ENCODE measurements at regions not wholly inside any gene's neighbourhood (a gene's known extent, or its start where the extent isn't known, plus 50 kb on each side); places are given as distances from the start of the nearest gene placed in this dataset.

- H3K9me2 ChIP-seq (ENCODE audit: insufficient read depth), result no peaks in the 10 kb centered on the region
- intact Hi-C loops (cut with micrococcal nuclease), result no loop called here
- no peak overlapping the region for H3K4me3 ChIP-seq (replicated peaks in 1 of 2; ENCODE audit: low read depth in 1 of 2, low read length in 2 of 2)
- ATAC-seq, result no peak
- H3K27ac ChIP-seq (ENCODE audit: low read depth, low read length), result no peak overlapping the region
- no peak for TF ChIP-seq EZH2 (IDR thresholded peaks at IDR 0.05)
- TF ChIP-seq JUND (IDR thresholded peaks at IDR 0.05), result no peak
- TF ChIP-seq SRF (IDR thresholded peaks at IDR 0.05; ENCODE audit: low read depth), result no peak
- TF ChIP-seq CTCF (IDR thresholded peaks at IDR 0.05 in 2 of 3, conservative IDR thresholded peaks at IDR 0.05 in 1 of 3; ENCODE audit: borderline replicate concordance in 1 of 3, insufficient read depth in 1 of 3, low read depth in 2 of 3, low read length in 2 of 3), result no peak
- no peak for TF ChIP-seq ATF3 (IDR thresholded peaks at IDR 0.05)
- no peak for TF ChIP-seq EZH2phosphoT487 (IDR thresholded peaks at IDR 0.05; ENCODE audit: borderline replicate concordance)
- no peak for TF ChIP-seq ZNF274 (IDR thresholded peaks at IDR 0.05; ENCODE audit: low read depth, low read length)
- no peak for TF ChIP-seq FOSL1 (IDR thresholded peaks at IDR 0.05; ENCODE audit: low read depth)
- TF ChIP-seq POLR2A (IDR thresholded peaks at IDR 0.05; ENCODE audit: borderline replicate concordance, extremely low read depth, insufficient read depth, insufficient read length), result no peak
- no peak for TF ChIP-seq SP1 (IDR thresholded peaks at IDR 0.05; ENCODE audit: low read depth)
- no peak for TF ChIP-seq YY1 (IDR thresholded peaks at IDR 0.05; ENCODE audit: extremely low read depth, insufficient replicate concordance, low read depth, low read length)
- no peak for TF ChIP-seq CEBPB (IDR thresholded peaks at IDR 0.05; ENCODE audit: low read depth)
- no peak for TF ChIP-seq CBX3 (IDR thresholded peaks at IDR 0.05; ENCODE audit: low read depth)
- TF ChIP-seq REST (IDR thresholded peaks at IDR 0.05; ENCODE audit: low read depth), result no peak
- TF ChIP-seq ZFX (IDR thresholded peaks at IDR 0.05), result no peak
- no peak for TF ChIP-seq POLR2AphosphoS5 (IDR thresholded peaks at IDR 0.05; ENCODE audit: low read depth, low read length)
- no peak for TF ChIP-seq RAD21 (IDR thresholded peaks at IDR 0.05; ENCODE audit: low read depth)
- TF ChIP-seq SIN3A (IDR thresholded peaks at IDR 0.05; ENCODE audit: low read depth), result no peak
- no peak overlapping the region for H2AFZ ChIP-seq (ENCODE audit: low read depth, low read length, poor library complexity, severe bottlenecking)
- H3K4me2 ChIP-seq (ENCODE audit: low read length), result no peak overlapping the region
- H3K27me3 ChIP-seq (ENCODE audit: insufficient read depth, low read length), result no peaks in the 10 kb centered on the region
- POLR2A ChIA-PET, result no interaction called here
- no peak overlapping the region for H3K9ac ChIP-seq (ENCODE audit: low read length)
- no peak for DNase-seq (ENCODE audit: low read depth, low spot score)
- H3K9me3 ChIP-seq (ENCODE audit: control insufficient read depth in 1 of 2, insufficient read depth in 1 of 2, low read depth in 1 of 2, low read length in 2 of 2), result no peaks in the 10 kb centered on the region
- no peaks in the 10 kb centered on the region for H3K4me1 ChIP-seq (ENCODE audit: control insufficient read depth in 1 of 2, insufficient read depth in 2 of 2, low read length in 2 of 2)
- no peaks in the 10 kb centered on the region for H3K79me2 ChIP-seq (ENCODE audit: insufficient read depth, low read length)
- RAD21 ChIA-PET (ENCODE audit: low non-redundant PET in 1 of 2, low total read pairs in 2 of 2, uncharacterized antibody in 2 of 2, unreplicated experiment in 2 of 2), result no interaction called here
- no TSS peak for BruUV-seq (replicated peaks)
- no peaks in the 10 kb centered on the region for H3K36me3 ChIP-seq (ENCODE audit: control insufficient read depth in 1 of 2, insufficient read depth in 2 of 2, low read length in 2 of 2)
- H4K20me1 ChIP-seq (ENCODE audit: insufficient read depth), result no peaks in the 10 kb centered on the region
- CTCF ChIA-PET, result no interaction called here
These were observed 108.0 kb downstream of the MBL2 start for GRCh38 chr10:52664629-52665028.

Measured in HCT116 (cell line).